LNCAP (cell line): ENCODE measurements at regions not wholly inside any gene's neighbourhood (a gene's known extent, or its start where the extent isn't known, plus 50 kb on each side); places are given as distances from the start of the nearest gene placed in this dataset.

ENCODE experiments used
- TF ChIP-seq, protein P1 (sequence below): fragments of 450-650 bp; IDR thresholded peaks from 2 replicates; pipeline ENCODE4 v1.5.1; 2017; ENCODE audit warnings: mild to moderate bottlenecking

DNA sequence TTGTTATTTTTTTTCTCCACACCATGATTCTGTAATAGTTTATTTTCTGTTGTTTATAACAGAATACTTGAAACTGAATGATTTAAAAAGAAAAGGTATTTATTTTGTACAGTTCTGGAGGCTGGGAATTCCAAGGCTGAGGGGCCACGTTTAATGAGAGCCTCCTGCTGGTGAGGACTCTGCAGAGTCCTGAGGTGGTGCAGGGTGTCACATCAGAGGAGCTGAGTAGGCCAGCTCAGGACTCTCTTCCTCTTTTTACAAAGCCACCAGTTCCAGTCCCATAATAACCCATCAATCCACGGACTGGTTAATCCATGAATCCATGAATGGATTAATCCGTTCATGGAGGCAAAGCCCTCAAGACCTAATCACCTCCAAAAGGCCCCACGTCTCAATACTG is 71.6 kb downstream of the TFAP2A start:
- TF ChIP-seq, protein P1, sequence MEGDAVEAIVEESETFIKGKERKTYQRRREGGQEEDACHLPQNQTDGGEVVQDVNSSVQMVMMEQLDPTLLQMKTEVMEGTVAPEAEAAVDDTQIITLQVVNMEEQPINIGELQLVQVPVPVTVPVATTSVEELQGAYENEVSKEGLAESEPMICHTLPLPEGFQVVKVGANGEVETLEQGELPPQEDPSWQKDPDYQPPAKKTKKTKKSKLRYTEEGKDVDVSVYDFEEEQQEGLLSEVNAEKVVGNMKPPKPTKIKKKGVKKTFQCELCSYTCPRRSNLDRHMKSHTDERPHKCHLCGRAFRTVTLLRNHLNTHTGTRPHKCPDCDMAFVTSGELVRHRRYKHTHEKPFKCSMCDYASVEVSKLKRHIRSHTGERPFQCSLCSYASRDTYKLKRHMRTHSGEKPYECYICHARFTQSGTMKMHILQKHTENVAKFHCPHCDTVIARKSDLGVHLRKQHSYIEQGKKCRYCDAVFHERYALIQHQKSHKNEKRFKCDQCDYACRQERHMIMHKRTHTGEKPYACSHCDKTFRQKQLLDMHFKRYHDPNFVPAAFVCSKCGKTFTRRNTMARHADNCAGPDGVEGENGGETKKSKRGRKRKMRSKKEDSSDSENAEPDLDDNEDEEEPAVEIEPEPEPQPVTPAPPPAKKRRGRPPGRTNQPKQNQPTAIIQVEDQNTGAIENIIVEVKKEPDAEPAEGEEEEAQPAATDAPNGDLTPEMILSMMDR: no peak

DNA sequence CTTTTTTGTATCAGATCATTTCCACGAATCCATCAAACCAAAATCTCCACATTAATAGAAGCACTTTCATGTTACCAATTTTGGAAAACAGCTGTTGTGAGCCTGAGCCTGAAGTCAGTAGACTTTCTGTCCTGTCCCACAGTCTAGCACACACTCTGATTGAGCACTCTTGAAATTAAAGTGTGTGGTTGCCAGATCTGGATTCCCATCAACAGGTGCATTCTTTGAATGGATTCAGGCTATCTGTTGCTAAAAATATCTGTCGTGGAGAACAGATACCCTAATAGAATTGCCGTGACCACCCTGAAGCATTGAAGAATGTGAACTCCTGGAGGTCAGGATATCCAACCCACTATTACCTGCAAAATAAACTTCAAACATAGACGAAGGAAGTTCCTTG is 73.3 kb downstream of the TFAP2A start:
- TF ChIP-seq, protein P1: no peak

DNA sequence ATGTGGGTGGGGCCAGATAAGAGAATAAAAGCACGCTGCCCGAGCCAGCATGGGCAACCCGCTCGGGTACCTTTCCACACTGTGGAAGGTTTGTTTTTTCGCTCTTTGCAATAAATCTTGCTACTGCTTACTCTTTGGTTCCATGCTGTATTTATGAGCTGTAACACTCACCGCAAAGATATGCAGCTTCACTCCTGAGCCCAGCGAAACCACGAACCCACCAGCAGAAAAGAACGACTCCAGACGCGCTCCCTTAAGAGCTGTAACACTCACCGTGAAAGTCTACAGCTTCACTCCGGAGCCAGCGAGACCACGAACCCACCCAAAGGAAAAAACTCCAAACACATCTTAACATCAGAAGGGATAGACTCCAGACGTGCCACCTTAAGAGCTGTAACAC is 76.7 kb downstream of the TFAP2A start:
- TF ChIP-seq, protein P1: no peak

DNA sequence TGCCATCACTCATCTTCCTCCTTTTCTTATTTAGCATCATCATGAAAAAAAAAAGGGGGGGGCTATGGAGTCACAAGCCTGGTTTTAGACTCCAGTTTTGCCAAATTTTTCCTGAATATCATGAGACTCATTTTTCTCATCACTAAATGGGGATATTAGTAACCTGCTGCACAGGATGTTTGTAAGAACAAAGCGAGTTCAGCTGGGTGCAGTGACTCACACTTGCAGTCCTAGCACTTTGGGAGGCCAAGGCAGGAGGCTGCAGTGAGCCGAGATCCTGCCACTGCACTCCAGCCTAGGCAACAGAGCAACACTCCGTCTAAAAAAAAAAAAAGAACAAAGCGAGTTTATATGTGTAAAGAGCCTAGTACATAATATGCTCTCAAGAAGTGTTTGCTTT is 82.8 kb downstream of the TFAP2A start:
- TF ChIP-seq, protein P1: no peak

DNA sequence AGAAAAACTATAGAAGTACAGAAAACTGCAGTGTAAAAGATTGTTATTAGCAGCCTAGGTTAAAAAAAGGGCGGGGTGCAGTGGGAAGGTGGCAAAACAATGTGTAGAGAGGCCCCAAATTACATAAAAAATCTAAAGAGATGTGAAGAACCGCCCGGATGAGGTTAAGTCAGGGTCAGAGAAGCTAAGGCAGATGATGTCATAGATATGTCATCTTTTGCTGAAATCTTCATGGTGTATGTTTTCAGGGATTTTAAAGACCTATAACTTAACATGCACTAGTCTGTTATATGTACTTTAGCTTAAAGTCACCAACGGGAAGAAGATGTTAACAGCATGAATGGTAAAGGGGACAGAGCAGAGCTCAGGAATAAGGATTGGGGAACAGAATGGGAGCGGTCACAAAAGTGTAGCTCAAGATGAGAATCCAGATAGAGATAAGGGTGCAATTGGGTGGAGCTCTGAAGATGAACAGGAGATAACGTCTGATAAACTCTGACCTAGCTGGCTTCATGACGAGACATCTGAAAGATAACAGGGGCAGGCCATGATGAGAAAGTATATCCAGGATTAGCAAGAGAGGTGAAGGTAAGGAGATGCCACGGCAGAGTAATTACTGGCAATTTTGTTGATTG is 83.4 kb downstream of the TFAP2A start:
- TF ChIP-seq, protein P1: no peak

DNA sequence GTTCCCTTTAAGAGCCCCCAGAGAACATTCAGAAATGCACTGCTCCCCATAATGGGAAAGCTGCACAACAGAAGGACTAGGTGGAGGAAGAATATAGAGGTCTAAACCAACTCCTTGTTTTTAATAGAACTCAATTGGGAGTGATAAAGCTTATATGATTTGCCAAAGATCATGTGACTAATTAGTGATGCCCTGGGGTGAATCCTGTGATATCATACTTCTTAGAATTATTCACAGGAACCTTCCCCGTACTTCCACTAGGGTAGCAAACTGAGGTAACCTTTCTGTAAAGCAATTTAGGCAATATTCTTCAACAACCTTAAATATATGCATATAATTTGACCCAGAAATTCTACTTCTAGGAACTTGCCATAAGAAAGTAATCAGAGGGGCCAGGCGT is 84.4 kb downstream of the TFAP2A start:
- TF ChIP-seq, protein P1: no peak

DNA sequence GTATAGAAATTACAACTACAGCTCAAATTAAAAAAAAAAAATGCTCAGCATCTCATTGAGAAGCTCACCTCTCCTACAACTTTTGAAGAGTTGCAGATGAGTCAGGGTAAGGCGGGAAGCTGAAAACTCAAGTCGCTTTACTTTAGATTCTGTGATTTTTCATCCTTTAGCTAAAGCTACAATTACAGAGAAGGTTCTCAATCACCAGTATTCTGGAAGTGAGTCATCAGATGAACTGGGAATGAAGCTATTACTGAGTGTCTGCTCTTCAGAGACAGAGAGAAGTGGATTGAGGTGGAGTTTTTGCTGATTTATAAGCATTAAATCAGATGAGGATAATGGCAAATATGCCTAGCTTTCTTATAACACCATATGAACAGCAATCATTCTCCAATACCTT is 91.9 kb downstream of the TFAP2A start:
- TF ChIP-seq, protein P1: no peak

DNA sequence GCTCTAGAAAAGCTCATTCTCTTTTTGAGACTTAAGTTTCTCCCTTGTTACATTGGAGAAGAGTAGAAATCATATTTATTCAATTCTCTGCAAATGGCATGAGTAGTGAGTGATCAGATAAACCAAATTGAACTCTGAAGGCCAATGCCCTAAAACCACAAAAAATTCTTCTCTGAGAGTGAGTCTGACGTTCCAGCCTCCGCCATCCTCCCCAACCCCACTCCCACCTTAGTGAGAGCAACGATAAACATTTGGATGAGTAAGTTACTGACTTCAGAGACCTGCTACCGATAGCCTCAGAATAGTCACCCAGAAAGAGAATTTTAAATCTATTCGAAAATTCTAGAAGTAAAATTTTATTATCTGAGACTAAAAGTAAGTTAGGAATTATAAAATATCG is 94.6 kb downstream of the TFAP2A start:
- TF ChIP-seq, protein P1: no peak
